GM19025 (cell line): ENCODE measurements at regions not wholly inside any gene's neighbourhood (a gene's known extent, or its start where the extent isn't known, plus 50 kb on each side); places are given as distances from the start of the nearest gene placed in this dataset.
"Not testable (repeated sequence)": the region's sequence is repeated elsewhere in the genome, so short reads cannot be mapped to it uniquely, and the experiment has no call there.

Source experiments
- ATAC-seq: cut with Tn5 transposase; IDR thresholded peaks from one replicate; pipeline ENCODE4 v1.9.1; 2021; ENCODE audit warnings: mild to moderate bottlenecking, low read depth, moderate library complexity; ENCODE audit not compliant: unreplicated experiment

DNA sequence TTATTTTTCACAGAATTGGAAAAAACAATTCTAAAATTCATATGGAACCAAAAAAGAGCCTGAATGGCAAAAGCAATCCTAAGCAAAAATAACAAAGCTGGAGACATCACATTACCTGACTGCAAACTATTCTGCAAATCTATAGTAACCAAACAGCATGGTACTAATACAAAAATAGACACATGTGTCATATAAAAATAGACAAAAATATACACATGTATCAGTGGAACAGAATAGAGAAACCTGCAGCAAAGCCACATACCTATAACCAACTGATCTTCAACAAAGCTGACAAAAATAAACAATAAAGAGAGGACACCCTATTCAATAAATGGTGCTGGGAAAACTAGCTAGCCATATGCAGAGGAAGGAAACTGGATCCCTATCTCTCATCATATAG is 259.6 kb downstream of the IGSF11 start:
- ATAC-seq = no peak

DNA sequence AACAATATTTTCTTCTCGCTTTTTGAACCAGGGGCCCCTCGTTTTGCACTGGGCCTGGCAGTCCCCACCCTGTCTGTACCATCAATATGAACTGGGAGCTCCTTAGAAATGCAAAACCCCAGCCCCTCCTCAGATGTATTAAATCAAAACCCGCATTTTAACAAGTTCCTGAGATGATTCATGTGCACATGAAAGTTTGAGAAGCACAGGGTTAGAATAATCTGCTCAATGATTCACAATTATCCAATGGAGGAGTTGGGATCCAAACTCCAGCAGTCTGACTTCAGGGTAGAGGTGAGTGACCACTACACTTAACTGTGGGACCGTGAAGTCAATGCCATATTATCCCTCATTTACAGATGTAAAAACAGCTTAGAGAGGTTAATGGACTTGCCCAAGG is 256.4 kb downstream of the IGSF11 start:
- ATAC-seq = no peak

DNA sequence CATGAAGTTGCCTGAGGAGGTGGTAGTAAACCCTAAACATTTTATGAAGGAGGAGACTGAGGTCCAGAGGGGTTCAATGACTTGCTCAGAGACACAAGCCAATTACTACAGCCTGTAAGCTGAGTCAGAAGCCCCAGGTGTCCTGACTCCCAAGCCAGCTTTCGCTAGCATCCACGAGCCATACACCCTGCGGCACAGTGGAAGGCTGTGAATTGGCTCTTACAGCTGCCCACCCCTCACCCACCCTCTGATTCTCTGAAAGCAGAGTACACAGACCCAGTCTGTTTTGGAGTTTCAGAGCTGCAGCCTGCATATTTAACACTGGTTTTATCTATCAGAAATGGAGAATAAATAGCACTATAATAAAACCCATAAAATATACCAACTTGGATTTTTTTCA is 253.4 kb downstream of the IGSF11 start:
- ATAC-seq = no peak

DNA sequence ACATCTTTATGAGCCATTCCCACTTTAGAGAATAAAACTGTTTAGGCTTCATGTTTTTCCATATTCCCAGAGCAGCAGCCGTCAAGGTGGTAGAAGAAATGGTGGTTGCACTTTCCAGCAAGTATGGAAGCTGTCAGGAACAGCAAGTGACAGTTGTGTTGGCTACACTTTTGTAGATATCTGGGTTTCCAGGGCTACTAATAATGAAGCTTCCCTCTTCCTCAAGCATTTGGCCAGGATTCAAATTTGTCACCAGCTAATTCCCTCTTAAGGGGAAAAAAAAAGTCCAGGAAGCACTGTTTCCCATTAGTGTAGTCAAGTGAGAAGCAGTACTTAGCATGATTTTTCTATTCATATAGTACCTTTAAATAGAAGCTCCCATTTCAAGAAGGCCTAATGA is 252.8 kb downstream of the IGSF11 start:
- no peak for ATAC-seq

DNA sequence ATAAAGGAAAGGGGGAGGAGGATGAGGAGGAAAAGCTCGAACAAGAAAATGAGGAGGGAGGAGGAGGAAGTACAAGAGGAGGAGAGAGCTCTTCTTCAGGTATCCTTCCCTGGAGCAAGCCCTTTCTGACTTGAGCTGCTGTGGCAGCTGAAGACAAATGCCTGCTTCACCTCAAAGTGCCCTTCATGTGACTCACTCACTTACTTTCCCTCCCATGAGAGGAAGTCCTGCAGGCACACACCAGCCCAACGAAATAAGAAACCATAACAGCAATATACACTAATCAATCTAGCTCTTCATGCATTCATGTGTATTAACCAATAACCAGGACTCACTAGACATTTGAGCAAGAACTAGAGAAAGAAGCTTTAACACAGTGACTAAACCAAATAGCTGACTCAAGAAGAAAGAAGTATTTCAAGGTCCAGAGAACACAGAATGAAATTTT is 251.9 kb downstream of the IGSF11 start:
- ATAC-seq = peak; percentile 94

DNA sequence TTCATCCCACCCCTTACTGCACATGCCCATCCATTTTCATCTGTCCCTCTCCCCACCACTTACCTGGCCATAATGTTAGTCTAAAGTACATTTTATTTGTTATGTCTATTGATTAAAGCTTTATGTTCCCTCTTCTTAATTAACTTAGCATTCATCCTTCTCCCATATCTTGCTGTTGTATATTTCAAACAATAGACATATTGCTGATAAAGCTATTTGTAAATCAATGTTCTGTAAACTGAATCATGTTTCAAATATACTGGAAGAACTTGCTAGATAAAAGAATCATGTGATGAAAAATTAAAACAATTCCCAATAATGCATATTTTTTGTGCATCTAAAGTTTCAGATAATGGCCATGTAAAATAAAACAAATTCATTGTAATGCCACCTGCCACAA is 249.2 kb downstream of the IGSF11 start:
- no peak for ATAC-seq

DNA sequence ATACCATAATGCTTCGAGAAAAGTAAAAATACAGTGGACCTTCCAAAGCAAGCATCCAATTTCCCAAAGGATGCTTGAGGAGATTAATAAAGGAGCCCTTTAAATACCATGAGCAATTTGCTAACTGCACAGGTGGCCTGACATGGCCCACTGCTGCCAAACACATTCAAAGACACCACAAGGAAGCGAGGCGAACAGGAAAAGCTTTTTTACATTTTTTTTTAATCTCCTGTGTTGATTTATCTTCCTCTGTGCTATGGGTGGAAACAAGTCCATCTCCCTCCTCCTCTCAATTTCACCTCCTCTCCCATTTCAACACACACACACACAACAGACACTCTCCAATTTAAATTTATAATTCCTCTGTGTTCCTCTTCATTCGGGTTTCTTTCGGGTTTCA is 243.4 kb downstream of the IGSF11 start:
- ATAC-seq = no peak

DNA sequence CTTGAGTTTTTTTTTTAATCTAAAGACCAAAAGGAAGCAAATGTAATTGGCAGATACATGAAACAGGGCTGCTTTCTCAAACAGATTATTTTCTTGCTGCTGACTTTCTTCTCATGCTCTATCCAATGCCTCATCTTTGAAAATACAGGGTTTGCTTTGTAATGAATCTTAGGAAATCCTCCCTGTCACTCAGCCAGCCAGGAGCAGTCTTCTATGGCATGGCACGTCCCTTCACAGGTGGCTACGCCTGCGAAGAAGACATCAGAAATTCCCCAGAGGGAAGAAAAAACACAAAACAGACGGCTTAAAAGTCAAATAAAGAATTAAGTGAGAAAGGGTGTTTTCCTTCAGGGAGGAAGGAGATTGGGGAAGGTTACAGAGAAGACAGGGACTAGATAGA is 242.5 kb downstream of the IGSF11 start:
- no peak for ATAC-seq

DNA sequence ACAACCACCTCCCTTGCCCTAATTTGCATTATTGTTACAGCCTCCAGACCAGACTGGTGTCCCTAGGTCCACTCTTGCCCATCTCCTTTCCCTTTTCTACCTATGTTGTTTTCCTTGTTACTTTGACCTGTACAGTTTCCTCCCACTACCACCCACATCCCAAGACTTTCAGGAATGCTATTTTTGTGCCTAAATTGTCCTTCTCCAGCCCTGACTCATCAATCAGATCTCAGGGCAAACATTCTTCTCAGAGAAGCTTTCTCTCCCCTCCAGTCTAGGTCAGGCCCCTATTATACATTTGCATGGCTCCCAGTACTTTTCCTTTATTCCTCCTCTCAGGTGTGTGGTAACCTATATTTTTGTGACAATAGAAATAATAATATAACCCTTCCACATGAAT is 241.5 kb downstream of the IGSF11 start:
- no peak for ATAC-seq

DNA sequence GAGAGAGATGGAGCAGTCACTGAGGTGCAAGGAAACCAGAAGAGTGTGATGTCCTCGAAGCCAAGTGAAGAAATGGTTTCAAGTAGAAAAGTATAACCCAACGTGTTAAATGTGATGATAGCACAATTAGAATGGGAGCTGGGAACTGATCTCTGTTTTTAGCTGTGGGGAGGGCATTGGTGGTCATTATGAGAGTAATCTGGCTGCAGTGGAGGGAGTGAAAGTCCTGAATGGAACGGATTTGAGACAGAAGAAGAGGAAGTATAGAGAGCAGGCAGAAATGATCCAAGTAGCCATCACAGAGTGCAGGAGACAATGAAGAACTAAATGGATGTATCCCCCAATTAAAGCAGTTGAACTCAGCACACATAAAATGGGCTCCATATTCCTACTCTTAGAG is 235.3 kb downstream of the IGSF11 start:
- ATAC-seq = no peak

DNA sequence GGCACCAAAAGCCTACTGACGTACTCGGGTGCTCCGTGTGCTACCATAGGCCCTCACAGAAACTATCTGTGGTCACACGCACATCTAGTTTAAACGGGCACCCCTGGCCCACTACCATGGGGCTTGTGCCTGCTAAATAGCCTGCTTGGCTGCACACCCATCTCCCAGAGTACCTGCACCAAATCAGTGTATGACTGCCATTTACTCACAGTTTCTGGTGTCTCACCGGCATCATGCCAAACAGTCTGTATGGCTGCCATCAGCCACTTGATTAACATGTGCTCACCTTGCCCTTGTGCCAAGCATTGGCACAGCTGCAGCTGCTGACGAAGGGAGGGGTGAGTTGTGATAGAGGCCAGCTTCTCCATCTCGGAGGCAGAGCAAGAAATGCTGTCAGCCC is 232.7 kb downstream of the IGSF11 start:
- no peak for ATAC-seq

DNA sequence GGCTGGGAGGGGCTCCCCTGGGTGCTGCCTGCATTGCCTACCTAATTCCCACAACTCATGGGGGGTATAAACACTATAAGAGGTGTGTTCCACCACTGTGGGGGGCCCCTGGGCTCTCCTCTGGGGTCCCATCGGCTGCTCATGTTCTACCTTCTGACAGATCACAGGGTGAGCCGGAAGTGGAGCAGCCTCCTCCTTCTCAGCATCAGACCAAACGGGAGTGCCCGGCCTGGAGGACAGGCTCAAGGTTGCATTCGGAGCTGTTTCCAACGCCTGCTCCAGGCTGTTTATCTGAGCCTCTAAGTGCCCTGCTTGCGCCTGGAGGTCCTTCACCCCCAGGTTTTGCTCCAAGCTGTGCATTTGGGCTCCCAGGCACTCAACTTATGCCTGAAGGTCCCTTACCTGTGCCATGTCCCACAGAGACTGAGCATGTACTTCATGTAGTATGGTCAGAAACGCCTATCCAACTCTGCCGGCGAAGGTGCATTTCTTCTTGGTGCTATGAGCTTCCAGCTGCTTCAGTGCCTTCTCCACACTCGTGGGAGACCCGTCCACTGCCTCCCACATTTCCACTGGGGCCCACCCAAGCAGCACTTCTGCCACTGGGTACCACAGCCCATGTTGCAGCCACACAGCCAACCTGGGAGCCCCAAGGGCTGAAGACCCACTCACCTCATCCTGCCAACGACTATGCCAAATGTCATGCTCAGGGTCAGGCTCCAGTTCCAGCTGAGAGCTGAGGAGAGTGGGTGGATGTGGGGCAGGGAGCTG is 232.1 kb downstream of the IGSF11 start:
- ATAC-seq = no peak

DNA sequence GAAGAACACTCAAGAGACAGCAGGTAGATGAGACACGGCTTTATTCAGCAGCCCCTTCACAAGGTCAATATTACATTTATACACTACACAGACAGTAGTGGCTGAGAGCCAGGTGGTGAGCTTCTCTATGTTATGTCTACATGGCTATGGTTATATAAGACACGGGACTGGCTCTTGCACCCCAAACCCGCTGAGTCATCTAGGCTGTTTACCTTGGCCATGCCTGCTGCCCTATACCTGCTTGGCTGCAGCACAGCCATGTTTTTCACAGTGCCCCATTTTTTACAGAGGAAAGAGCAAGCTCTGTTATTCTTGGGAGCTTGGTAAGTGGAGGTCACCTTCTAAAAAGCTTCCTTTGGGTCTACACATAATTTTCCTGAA is 231.6 kb downstream of the IGSF11 start:
- no peak for ATAC-seq

DNA sequence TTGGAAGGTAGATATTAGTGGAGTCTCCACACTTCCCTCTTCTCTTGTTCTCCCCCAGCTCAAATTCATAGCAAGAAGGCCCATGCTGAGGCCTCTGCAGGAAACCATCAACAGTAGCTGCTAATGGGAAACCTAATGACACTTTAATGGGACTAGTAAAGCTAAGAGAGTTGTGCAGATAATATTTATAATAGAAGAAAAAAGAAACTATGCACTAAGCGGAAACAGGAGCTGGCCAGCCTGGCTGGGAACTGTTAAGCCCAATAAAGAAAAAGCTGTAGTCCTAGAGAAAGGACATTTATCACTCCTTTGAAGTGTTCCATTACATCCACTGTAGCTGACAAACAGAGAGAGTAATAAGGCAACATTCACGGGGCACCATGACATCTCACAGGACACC is 229.6 kb downstream of the IGSF11 start:
- no peak for ATAC-seq

DNA sequence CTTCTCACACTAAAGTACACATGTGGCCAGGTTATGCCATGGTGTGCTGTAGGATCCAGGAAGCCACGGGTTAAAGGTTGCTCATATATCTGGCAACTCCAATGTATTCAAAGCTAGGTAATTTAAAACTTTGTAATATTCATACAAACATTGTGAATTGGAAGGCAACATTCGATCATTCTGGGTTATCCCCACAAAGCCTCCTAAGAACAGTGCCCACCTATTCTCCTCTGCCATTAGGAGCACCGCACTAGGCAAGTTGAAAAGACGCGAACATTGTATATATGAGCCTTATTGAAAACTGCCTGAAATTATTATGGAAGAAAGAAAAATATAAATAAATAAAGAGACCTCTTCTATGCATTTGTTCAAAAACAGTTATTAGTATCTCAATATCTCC is 228.2 kb downstream of the IGSF11 start:
- no peak for ATAC-seq

DNA sequence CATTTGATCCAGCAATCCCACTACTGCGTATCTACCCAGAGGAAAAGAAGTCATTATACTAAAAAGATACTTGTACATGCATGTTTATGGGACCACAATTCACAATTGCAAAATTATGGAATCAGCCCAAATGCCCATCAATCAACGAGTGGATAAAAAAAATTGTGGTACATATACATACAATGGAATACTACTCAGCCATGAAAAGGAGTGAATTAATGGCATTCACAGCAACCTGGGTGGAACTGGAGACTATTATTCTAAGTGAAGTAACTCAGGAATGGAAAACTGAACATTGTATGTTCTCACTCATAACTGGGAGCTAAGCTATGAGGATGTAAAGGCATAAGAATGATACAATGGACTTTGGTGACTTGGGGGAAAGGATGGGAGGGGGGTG is 227.3 kb downstream of the IGSF11 start:
- ATAC-seq = not testable (repeated sequence)

DNA sequence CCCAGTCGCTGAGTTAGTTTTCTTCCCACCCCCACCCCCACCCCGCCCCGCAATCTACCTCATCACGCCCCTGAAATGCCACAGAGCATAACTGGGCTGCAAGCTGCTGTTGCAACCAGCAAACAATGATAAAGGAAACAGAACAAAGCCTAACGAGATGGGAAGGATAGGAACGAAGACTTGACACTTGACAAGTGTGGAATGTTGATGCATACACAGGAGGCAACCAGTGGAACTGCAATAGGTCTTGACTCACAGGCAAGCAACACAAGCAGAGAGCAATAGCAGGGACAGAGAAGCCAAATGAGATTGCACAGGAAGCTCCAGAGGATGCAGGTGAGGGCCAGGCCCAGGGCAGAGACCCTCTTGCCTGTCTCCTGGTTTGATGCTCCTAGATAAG is 225.9 kb downstream of the IGSF11 start:
- ATAC-seq = no peak

DNA sequence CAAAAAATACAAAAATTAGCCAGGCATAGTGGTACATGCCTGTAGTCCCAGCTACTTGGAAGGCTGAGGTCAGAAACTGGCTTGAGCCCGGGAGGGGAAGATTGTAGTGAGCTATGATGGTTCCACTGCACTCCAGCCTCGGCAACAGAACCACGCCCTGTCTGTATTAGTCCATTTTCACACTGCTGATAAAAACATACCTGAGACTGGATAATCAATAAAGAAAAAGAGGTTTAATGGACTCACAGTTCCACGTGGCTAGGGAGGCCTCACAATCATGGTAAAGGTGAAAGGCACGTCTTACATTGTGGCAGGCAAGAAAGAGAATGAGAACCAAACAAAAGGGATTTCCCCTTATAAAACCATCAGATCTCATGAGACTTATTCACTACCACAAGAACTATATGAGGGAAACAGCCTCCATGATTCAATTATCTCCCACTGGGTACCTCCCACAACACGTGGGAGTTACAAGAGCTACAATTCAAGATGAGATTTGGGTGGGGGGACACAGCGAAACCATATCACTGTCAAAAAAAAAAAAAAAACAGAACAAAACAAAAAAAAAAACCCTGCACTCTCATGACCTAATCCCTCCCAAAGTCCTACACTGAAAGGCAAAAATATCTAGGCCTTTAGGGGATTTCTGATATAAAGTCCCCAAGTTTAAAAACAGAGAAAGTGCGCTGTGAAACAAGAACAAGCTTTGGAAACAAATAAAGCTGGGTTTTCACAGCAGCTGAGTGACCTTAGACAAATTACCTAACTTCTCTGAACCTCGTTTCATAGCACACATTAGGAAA is 224.7 kb downstream of the IGSF11 start:
- ATAC-seq = peak; percentile 41

DNA sequence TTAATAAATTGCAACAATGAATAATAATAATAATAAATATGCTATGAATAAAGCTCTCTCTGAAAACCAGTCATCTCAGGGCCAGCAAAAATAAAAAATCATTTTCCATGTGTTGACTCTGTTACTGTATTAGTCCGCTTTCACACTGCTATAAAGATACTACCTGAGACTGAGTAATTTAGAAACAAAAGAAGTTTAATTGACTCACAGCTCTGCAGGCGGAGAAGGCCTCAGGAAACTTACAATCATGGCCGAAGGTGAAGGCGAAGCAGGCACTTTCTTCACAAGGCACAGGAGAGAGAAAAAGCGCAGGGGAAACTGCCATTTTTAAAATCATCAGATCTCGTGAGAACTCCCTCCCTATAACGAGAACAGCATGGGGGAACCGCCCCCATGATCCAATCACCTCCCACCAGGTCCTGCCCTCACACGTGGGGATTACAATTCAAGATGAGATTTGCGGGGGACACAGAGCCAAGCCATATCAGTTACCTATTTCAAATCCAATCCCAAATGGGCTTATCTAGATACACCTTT is 224.1 kb downstream of the IGSF11 start:
- peak; percentile 14 for ATAC-seq

DNA sequence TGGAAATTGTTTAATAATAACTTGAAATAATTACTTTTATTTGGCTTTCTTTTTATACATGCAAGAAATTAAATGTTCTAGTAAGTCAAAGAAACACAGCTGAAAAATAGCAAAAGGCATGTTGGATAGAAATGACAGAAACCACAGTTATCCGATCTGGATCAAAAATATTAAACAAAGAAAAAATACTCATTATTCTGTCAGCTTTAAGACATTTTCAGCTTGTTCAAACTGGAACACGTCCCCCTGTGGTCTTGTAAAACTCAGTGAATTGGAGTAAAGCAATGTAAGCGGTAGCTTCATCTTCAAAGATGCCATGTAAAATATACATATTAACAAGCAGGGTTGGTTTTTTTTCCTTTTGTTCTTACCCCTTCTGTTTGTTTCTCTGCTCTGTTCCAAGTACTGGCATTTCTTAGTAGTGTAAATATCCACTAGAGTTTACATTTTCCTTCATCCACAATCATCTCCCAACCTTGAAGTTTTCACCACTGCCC is 223.4 kb downstream of the IGSF11 start:
- no peak for ATAC-seq

DNA sequence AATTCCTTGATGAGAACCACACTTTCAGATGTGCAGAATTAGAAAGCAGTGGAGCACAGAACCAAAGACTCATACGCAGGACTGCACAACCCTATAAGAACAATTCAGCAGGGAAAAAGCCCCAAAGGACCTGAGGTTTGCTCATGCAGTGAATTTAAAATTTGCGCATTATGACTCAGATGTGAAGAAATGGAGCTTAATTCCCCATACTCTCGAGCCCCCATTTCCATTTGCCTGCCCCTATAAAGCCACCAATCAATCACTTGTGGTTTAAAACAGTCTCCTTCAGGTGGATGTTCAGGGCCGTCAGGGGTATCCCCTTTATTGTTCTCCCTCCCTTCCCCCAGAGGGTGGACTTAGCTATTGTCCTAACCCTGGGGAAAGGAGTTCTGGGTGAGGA is 221.2 kb downstream of the IGSF11 start:
- ATAC-seq = no peak

DNA sequence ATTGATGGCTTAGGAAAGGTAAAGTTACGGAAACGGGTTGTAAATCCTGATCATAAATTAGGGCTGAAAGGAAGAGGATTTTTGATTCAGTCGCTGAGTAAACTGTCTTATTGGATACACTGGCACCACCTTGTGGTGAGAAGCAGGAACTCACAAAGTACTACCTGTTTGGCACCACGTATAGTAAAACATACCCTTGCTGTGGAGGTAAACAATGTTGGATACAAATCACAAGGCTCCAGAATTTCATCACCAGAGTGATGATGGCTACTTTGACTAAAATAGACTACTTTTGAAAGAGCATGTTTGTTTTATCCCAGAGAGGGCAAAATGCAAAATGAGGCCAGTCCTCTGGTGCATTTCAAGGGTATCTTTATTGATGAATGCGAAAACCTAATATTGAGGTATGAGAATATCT is 216.9 kb downstream of the IGSF11 start:
- peak; percentile 63 for ATAC-seq
